Left renal pelvis (tissue), 4 donors: ENCODE measurements at regions not wholly inside any gene's neighbourhood (a gene's known extent, or its start where the extent isn't known, plus 50 kb on each side); places are given as distances from the start of the nearest gene placed in this dataset.

Source experiments
- DNase-seq, 4 donors: peaks; one replicate each; pipeline ENCODE4 v3.0.0-alpha.2; 2013; ENCODE audit warnings: low read depth in 4 of 4, low spot score in 3 of 4

GRCh38 chr6:148222846-148223245 is 119.8 kb upstream of the SASH1 start:
- DNase-seq = no peak

- no peak for DNase-seq
Observed at GRCh38 chr6:148223424-148223842, 119.2 kb upstream of the SASH1 start.

DNA sequence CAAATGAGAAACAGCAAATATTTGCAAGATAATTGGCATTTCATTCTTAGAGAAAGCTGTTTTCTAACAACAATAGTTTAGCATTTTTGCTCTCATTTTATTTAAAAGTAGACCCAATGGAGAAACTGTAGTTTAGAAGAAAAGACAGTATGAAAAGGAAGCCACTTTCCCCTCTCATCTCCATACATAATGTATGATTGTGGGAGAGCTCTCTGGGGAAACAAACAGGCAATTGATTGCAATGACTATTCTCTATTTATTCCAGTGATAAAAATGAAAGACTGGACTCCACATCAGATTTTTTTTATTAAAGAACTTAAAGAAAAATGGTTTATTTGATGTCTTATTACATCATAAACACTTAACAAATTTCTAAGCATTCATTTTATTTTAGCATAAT is 116.8 kb upstream of the SASH1 start:
- DNase-seq = no peak

- no peak for DNase-seq
Observed at GRCh38 chr6:148226284-148226683, 116.4 kb upstream of the SASH1 start.

DNA sequence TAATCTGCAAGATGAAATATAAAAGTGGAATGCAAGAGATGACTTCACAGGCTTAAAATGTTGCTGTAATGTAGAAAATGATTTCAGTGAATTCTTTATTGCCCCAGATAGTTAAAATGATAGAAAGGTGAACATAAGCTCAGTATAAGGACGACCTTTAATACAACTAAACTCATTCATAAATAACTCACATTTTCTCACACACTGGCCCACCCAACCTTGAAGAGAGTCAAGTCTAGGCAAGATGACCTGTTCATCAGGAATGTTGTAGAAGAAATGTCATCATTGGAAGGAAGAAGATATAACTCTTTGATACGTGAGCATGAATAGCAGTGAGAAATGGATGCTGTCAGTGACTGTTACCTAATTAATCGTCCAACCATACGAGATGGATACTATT is 111.1 kb upstream of the SASH1 start:
- DNase-seq = no peak

DNA sequence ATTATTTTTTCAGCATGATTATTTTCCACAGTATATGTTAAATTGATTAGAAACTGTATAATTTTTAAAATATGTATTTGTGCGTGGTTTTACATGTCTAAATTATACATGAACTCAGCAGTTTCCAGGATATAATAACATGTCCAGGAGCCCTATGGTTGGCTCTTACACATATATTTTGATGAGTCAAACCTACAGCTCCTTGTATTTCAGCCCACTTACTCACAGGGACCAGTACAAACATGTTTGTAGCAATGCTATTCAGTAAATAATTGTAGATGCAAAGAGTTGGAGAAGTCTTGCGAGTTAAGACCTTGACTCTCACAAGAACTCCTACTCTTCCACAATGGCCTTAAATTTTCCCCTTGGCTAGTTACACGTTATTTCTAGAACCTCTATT is 107.2 kb upstream of the SASH1 start:
- DNase-seq = no peak

GRCh38 chr6:148238713-148239112 is 103.9 kb upstream of the SASH1 start:
- no peak for DNase-seq

DNA sequence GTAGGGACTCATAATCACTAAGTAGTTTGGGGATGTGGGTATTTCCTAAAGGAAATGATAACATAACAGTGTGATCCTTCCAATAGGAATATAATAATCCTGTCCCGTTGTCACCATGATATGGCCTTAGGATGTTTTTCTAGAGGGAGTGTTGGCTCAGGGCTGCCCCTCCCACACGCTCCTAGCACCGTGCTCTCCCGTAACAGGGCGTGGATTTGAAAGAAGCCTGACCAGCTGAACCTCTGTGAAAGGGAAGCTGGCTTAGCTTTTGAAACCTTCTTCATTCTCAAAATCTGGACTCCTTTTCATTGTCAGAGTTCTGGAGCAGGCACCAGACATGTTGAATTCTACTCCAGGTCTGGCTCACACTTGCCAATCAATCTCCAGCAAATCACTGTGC is 103.4 kb upstream of the SASH1 start:
- no peak for DNase-seq

- DNase-seq = no peak
Observed at GRCh38 chr6:148239801-148240460, 102.7 kb upstream of the SASH1 start.

GRCh38 chr6:148240461-148240840 is 102.2 kb upstream of the SASH1 start:
- no peak for DNase-seq

- no peak for DNase-seq
Observed at GRCh38 chr6:148240861-148241477, 101.7 kb upstream of the SASH1 start.

GRCh38 chr6:148242180-148242579 is 100.5 kb upstream of the SASH1 start:
- no peak for DNase-seq

- peak in 1 of 4 donors; percentile 8 for DNase-seq
Observed at GRCh38 chr6:148244217-148244935, 98.3 kb upstream of the SASH1 start.

GRCh38 chr6:148247386-148248063 is 95.1 kb upstream of the SASH1 start:
- DNase-seq = no peak

DNA sequence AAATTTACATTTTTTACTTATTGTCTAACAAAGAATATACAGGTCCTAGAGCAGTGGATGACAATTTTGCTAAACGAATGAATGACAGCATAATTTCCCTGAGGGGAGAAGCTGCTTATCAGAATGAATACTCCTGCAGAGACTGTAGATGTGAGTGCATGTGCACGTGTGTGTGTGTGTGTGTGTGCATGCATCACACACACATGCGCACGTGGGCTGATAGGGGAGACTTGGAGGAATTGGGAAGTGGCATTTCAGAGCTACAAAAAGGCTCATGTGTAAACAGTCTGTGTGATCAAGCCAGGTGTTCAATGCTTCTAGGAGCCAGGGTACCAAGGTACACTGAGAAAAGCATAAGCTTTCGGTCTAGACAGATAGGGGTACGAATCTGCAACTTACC is 93.5 kb upstream of the SASH1 start:
- no peak for DNase-seq

DNA sequence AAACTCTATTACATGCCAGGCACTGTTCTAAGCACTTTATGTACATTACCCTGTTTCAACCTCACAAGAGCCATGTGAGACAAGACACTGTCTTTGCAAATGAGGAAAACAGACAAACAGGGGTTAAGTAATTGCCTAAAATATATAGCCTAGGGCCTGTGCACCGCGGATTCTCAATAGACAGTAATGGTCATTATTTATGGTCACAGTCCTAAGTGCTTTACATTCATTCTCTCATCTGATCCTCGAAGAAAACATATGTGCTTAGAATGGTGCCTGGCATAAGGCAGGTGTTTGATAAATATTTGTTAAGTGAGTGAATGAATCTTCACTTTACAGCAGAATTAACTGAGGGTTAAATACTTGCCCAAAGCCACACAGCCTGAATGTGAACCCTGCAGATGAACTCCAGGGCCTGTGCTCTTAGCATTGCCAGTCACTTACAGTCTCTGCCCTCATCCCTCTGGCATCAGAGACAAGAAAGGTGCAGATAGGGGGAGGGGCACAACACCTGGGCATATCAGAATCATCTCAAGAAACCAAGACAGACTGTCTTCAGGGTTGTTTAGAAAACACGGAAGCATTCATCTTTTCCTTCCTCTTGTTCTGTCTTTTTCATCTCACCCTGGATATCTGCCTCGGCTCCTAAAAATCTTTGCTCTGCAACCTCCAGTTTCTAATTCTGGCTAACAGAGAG is 92.8 kb upstream of the SASH1 start:
- DNase-seq = no peak

- DNase-seq = peak in 2 of 4 donors; percentile 24 to 32
Observed at GRCh38 chr6:148250975-148251685, 91.5 kb upstream of the SASH1 start.

- no peak for DNase-seq
Observed at GRCh38 chr6:148251891-148252290, 90.7 kb upstream of the SASH1 start.

- no peak for DNase-seq
Observed at GRCh38 chr6:148257810-148258209, 84.8 kb upstream of the SASH1 start.

GRCh38 chr6:148258868-148259267 is 83.8 kb upstream of the SASH1 start:
- no peak for DNase-seq
